Sigmoid colon (tissue), 6 donors: ENCODE measurements at regions not wholly inside any gene's neighbourhood (a gene's known extent, or its start where the extent isn't known, plus 50 kb on each side); places are given as distances from the start of the nearest gene placed in this dataset.

Experiments used
- DNase-seq: peaks from one replicate; pipeline ENCODE4 v3.0.0-alpha.2; 2019
- H3K27ac ChIP-seq, 4 donors: fragments of 200-600 bp; sonication (generic); one replicate each; pipeline ENCODE4 v1.5.1; 2016 to 2019; ENCODE audit warnings: mild to moderate bottlenecking in 1 of 4
- H3K27me3 ChIP-seq, 3 donors: fragments of 200-600 bp; sonication (generic); one replicate each; pipeline ENCODE4 v1.5.1; 2019; ENCODE audit warnings: mild to moderate bottlenecking in 1 of 3
- H3K36me3 ChIP-seq, 4 donors: fragments of 200-600 bp; sonication (generic); one replicate each; pipeline ENCODE4 v1.5.1; 2016 to 2019
- H3K4me1 ChIP-seq, 4 donors: fragments of 200-600 bp; sonication (generic); one replicate each; pipeline ENCODE4 v1.5.1; 2017 to 2019
- H3K4me3 ChIP-seq, 4 donors: fragments of 200-600 bp; sonication (generic); one replicate each; pipeline ENCODE4 v1.5.1; 2017 to 2019; ENCODE audit warnings: mild to moderate bottlenecking in 2 of 4, moderate library complexity in 1 of 4
- H3K9me3 ChIP-seq, 4 donors: fragments of 200-600 bp in 3 of 4; sonication (generic) in 3 of 4; one replicate each; pipeline versions ENCODE4 v1.5.1 to v1.6.1; 2013 to 2019
- EP300 ChIP-seq, 4 donors: sonication (generic); formaldehyde crosslinking; IDR thresholded peaks; one replicate each; pipeline ENCODE4 v1.6.1; 2017; ENCODE audit warnings: antibody characterized with exemption in 4 of 4
- POLR2A ChIP-seq, 2 donors: fragments of 450-650 bp; IDR thresholded peaks; one replicate each; pipeline ENCODE4 v1.6.1; 2016; ENCODE audit warnings: antibody characterized with exemption in 2 of 2, mild to moderate bottlenecking in 2 of 2, moderate library complexity in 2 of 2
- POLR2AphosphoS5 ChIP-seq, 4 donors: sonication (generic); formaldehyde crosslinking; IDR thresholded peaks; one replicate each; pipeline ENCODE4 v1.6.1; 2017; ENCODE audit warnings: antibody characterized with exemption in 4 of 4
- WGBS, 2 donors: extraction: QIAGEN DNeasy Blood & Tissue Kit; methylation state at CpG; one replicate each; pipeline ENCODE4 v1.1.7; 2013; 5-methylcytosine and 5-hydroxymethylcytosine counted together
- intact Hi-C: fragments of 100-400 bp; cut with DNase I; formaldehyde crosslinking; loops from one replicate; pipeline ENCODE4 v1.15.1; 2023
- TF ChIP-seq, protein P1 (sequence below), 4 experiments: fragments of 450-650 bp in 3 of 4; fragments of 200-600 bp in 1 of 4; IDR thresholded peaks; one replicate each; pipeline ENCODE4 v1.5.1; 2016 to 2019; ENCODE audit warnings: antibody characterized with exemption in 4 of 4, mild to moderate bottlenecking in 3 of 4, moderate library complexity in 2 of 4
- donor health status: healthy with polysubstance abuse.
- donor health status: healthy.

DNA sequence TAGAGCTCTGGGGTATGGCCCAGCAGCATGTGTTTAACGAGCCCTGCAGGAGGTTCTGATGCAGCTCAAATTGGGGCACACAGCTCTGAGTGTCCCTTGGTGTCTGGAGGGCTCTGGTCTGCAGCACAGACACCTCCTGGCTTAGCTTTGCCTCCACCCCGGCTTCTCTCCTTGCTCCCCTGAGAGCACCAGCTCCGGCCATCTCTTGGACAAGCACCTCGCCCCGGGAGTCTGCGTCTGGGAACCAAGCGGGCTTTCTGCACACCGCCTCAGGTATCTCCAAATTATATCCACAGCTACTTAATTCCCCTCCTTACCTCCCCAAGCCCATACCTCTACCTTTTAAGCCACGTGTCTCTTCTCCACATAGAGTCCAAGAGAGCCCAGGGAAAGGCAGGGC is 83.7 kb upstream of the IRX4 start:
- DNase-seq, result no peak
- Histone ChIP-seq H3K27ac (no peak overlapping the region), H3K27me3 (no peaks in the 10 kb centered on the region), H3K4me1 (no peaks in the 10 kb centered on the region), H3K36me3 (no peaks in the 10 kb centered on the region), H3K9me3 (no peaks in the 10 kb centered on the region), H3K4me3 (no peak overlapping the region)
- 76 to 80% methylated on average over 9 of the region's 9 CpGs for WGBS, 2 donors
- intact Hi-C loops, result no loop called here
- TF ChIP-seq POLR2AphosphoS5 (IDR thresholded peaks at IDR 0.05), result no peak
- TF ChIP-seq POLR2A (IDR thresholded peaks at IDR 0.05), result no peak
- TF ChIP-seq, protein P1, sequence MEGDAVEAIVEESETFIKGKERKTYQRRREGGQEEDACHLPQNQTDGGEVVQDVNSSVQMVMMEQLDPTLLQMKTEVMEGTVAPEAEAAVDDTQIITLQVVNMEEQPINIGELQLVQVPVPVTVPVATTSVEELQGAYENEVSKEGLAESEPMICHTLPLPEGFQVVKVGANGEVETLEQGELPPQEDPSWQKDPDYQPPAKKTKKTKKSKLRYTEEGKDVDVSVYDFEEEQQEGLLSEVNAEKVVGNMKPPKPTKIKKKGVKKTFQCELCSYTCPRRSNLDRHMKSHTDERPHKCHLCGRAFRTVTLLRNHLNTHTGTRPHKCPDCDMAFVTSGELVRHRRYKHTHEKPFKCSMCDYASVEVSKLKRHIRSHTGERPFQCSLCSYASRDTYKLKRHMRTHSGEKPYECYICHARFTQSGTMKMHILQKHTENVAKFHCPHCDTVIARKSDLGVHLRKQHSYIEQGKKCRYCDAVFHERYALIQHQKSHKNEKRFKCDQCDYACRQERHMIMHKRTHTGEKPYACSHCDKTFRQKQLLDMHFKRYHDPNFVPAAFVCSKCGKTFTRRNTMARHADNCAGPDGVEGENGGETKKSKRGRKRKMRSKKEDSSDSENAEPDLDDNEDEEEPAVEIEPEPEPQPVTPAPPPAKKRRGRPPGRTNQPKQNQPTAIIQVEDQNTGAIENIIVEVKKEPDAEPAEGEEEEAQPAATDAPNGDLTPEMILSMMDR (IDR thresholded peaks at IDR 0.05), result no peak
- no peak for TF ChIP-seq EP300 (IDR thresholded peaks at IDR 0.05)

DNA sequence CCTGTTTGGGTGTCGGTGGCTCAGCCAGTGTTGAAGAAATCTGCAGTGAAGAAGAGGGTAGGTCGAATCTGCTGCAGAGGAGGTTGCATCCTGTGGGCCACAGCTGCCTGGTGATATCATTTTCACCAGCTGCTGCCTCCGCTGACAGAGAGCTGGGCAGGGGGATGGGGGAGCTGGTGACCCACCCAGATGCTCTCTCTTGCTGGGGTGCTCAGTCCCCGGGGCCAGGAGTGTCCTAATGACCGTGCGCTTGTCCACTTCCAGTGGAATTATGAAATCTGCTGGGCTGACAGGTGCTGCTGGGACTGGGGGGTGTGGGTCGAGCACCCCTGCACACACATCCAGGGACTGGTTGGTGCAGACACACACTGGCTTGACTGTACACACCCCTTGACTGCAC is 83.2 kb upstream of the IRX4 start:
- no peak overlapping the region for H3K27ac ChIP-seq
- no peaks in the 10 kb centered on the region for H3K36me3 ChIP-seq
- no peaks in the 10 kb centered on the region for H3K27me3 ChIP-seq
- intact Hi-C loops, result no loop called here
- H3K9me3 ChIP-seq, result no peaks in the 10 kb centered on the region
- WGBS, 2 donors, result 73 to 76% methylated on average over 7 of the region's 7 CpGs
- no peaks in the 10 kb centered on the region for H3K4me1 ChIP-seq
- TF ChIP-seq POLR2A (IDR thresholded peaks at IDR 0.05) (no peak), EP300 (IDR thresholded peaks at IDR 0.05) (no peak)
- TF ChIP-seq, protein P1 (IDR thresholded peaks at IDR 0.05), result no peak
- no peak overlapping the region for H3K4me3 ChIP-seq
- DNase-seq, result no peak

DNA sequence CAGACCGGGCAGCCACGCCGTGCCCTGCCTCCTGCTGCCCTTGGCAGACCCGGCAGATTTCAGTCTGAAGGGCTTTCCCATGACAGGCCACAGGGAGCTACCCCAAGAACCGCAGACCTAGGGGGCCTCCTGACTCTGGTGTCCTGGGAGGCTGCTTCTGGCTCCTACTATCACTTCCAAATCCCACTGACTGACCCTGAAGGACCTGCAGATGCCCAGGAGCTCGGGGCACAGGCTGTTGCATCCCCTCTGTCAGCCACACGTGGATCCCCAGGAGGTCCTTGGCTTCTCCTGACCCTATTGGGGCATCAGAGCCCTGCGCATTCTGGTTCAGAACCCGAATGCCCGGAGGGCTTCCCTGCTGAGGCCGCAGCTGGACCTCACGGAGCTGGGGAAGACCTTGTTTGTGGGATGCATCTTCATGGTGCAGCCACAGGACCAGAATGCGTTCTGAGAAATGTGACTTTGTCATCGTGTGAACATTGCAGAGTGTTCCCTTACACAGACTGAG is 81.3 kb upstream of the IRX4 start:
- H3K27me3 ChIP-seq, result no peaks in the 10 kb centered on the region
- H3K36me3 ChIP-seq, result no peaks in the 10 kb centered on the region
- H3K27ac ChIP-seq, result no peak overlapping the region
- H3K9me3 ChIP-seq, result no peaks in the 10 kb centered on the region
- H3K4me1 ChIP-seq, result no peaks in the 10 kb centered on the region
- WGBS, 2 donors, result 77 to 88% methylated on average over 14 of the region's 14 CpGs
- no peak for DNase-seq
- intact Hi-C loops, result no loop called here
- H3K4me3 ChIP-seq, result no peak overlapping the region
- TF ChIP-seq EP300 (IDR thresholded peaks at IDR 0.05), result no peak
- TF ChIP-seq POLR2AphosphoS5 (IDR thresholded peaks at IDR 0.05), result no peak
- TF ChIP-seq, protein P1 (IDR thresholded peaks at IDR 0.05), result no peak
- no peak for TF ChIP-seq POLR2A (IDR thresholded peaks at IDR 0.05)

DNA sequence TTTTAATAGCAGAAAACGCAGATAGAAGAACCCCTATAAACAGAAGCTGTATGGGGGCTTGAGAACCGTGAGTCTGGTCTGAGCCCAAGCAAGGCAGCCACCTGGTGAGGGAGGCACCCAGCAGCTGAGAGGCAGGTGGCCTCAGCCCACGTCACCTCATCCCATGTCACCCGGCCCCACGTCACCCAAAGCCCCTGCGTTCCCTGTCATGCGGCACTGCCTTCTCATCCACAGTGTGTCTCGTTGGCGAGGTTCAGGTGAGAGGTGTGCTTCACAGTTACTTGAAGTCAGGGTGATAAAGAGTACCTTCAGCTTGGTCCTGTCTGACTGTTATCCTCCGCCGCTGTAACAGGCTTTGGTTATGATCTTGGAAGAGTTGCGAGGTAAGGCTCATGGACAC is 80.6 kb upstream of the IRX4 start:
- Histone ChIP-seq H3K27me3 (no peaks in the 10 kb centered on the region), H3K36me3 (no peaks in the 10 kb centered on the region), H3K27ac (no peak overlapping the region), H3K4me3 (no peak overlapping the region), H3K4me1 (no peaks in the 10 kb centered on the region), H3K9me3 (no peaks in the 10 kb centered on the region)
- no peak for DNase-seq
- 87 to 91% methylated on average over 12 of the region's 12 CpGs for WGBS, 2 donors
- intact Hi-C loops, result no loop called here
- TF ChIP-seq POLR2A (IDR thresholded peaks at IDR 0.05), result no peak
- TF ChIP-seq EP300 (IDR thresholded peaks at IDR 0.05), result no peak
- TF ChIP-seq, protein P1 (IDR thresholded peaks at IDR 0.05), result no peak
- no peak for TF ChIP-seq POLR2AphosphoS5 (IDR thresholded peaks at IDR 0.05)

DNA sequence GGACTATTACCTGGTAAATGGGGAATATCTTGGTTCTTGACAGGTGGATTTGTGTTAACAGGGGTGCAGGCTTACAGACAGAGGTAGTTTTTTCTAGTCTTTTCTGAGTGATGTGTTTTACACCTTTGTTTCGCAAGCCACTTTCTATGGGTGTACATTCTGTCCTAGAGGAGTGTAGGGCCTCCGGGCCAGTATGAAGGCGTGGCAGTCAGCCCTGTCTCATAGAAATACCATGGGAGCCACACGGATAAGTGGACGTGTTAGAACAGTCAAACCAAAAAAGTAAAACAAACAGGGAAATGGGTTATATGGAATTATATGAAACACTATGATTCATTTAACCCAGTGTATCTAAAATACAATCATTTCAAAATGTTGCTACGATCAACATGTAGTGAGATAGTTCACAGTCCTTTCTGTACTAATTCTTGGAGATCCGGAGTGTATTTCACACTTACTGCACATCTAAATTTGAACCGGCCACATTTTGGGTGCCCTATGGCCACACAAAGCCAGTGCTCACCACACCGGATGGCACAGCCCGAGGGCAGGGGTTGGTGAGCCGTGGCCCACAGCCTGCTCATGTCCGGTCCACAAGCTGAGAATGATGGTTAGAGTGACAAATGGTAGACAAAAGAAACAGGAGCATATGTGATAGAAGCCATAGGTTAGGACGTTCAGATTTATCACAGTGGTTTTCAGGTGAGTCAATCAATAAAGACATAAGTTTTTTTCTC is 80.1 kb upstream of the IRX4 start:
- Histone ChIP-seq H3K27me3 (no peaks in the 10 kb centered on the region), H3K36me3 (no peaks in the 10 kb centered on the region), H3K9me3 (no peaks in the 10 kb centered on the region), H3K4me1 (no peaks in the 10 kb centered on the region), H3K27ac (no peak overlapping the region), H3K4me3 (no peak overlapping the region)
- intact Hi-C loops, result no loop called here
- no peak for DNase-seq
- TF ChIP-seq POLR2AphosphoS5 (IDR thresholded peaks at IDR 0.05), result no peak
- no peak for TF ChIP-seq POLR2A (IDR thresholded peaks at IDR 0.05)
- TF ChIP-seq, protein P1 (IDR thresholded peaks at IDR 0.05), result no peak
- no peak for TF ChIP-seq EP300 (IDR thresholded peaks at IDR 0.05)
- 79 to 85% methylated on average over 13 of the region's 13 CpGs for WGBS, 2 donors
